H1 (cell line): ENCODE measurements at regions not wholly inside any gene's neighbourhood (a gene's known extent, or its start where the extent isn't known, plus 50 kb on each side); places are given as distances from the start of the nearest gene placed in this dataset.

Experiments
- CBX8 ChIP-seq: fragments of 300-800, 300-1000 bp; sonication (generic); IDR thresholded peaks from 2 replicates; pipeline ENCODE4 v1.7.1; 2016; ENCODE audit warnings: low read depth, low read length, borderline replicate concordance
- CHD2 ChIP-seq: IDR thresholded peaks from 2 replicates; pipeline ENCODE4 v1.6.1; 2012; ENCODE audit warnings: low read length, improper control_type of control experiment
- JUN ChIP-seq: IDR thresholded peaks from 2 replicates; pipeline ENCODE4 v1.6.1; 2011; ENCODE audit warnings: low read depth, mild to moderate bottlenecking, improper control_type of control experiment, low read length
- RXRA ChIP-seq: IDR thresholded peaks from 2 replicates; pipeline ENCODE4 v1.6.1; 2011; ENCODE audit warnings: low read depth, mild to moderate bottlenecking, low read length, moderate library complexity; ENCODE audit not compliant: insufficient read depth
- TF ChIP-seq, protein P1 (sequence below): fragments of 300-600 bp; sonication (generic); IDR thresholded peaks from 2 replicates; pipeline ENCODE4 v1.7.1; 2012; ENCODE audit warnings: low read length, moderate library complexity, mild to moderate bottlenecking, inconsistent platforms; ENCODE audit not compliant: insufficient replicate concordance

DNA sequence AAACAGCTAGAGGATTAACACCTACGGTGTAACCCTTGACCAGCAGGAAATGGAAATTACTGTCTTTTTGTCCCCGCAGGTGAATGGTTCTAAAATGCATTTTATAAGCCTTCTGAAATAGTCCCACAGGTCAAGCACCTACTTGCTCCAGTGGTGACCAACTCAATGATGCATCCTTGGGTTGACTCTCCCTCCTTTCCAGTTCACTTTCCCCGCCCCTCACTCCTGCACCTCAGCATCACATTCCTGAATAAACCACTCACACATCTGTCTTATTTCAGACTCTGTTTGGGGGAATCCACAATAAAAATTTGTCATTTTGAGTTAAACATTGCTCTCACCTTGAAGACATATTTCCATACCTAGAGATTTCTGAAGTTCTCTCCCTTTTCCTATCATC lies 446.0 kb upstream of the TNP1 start (continued):
- TF ChIP-seq, protein P1, sequence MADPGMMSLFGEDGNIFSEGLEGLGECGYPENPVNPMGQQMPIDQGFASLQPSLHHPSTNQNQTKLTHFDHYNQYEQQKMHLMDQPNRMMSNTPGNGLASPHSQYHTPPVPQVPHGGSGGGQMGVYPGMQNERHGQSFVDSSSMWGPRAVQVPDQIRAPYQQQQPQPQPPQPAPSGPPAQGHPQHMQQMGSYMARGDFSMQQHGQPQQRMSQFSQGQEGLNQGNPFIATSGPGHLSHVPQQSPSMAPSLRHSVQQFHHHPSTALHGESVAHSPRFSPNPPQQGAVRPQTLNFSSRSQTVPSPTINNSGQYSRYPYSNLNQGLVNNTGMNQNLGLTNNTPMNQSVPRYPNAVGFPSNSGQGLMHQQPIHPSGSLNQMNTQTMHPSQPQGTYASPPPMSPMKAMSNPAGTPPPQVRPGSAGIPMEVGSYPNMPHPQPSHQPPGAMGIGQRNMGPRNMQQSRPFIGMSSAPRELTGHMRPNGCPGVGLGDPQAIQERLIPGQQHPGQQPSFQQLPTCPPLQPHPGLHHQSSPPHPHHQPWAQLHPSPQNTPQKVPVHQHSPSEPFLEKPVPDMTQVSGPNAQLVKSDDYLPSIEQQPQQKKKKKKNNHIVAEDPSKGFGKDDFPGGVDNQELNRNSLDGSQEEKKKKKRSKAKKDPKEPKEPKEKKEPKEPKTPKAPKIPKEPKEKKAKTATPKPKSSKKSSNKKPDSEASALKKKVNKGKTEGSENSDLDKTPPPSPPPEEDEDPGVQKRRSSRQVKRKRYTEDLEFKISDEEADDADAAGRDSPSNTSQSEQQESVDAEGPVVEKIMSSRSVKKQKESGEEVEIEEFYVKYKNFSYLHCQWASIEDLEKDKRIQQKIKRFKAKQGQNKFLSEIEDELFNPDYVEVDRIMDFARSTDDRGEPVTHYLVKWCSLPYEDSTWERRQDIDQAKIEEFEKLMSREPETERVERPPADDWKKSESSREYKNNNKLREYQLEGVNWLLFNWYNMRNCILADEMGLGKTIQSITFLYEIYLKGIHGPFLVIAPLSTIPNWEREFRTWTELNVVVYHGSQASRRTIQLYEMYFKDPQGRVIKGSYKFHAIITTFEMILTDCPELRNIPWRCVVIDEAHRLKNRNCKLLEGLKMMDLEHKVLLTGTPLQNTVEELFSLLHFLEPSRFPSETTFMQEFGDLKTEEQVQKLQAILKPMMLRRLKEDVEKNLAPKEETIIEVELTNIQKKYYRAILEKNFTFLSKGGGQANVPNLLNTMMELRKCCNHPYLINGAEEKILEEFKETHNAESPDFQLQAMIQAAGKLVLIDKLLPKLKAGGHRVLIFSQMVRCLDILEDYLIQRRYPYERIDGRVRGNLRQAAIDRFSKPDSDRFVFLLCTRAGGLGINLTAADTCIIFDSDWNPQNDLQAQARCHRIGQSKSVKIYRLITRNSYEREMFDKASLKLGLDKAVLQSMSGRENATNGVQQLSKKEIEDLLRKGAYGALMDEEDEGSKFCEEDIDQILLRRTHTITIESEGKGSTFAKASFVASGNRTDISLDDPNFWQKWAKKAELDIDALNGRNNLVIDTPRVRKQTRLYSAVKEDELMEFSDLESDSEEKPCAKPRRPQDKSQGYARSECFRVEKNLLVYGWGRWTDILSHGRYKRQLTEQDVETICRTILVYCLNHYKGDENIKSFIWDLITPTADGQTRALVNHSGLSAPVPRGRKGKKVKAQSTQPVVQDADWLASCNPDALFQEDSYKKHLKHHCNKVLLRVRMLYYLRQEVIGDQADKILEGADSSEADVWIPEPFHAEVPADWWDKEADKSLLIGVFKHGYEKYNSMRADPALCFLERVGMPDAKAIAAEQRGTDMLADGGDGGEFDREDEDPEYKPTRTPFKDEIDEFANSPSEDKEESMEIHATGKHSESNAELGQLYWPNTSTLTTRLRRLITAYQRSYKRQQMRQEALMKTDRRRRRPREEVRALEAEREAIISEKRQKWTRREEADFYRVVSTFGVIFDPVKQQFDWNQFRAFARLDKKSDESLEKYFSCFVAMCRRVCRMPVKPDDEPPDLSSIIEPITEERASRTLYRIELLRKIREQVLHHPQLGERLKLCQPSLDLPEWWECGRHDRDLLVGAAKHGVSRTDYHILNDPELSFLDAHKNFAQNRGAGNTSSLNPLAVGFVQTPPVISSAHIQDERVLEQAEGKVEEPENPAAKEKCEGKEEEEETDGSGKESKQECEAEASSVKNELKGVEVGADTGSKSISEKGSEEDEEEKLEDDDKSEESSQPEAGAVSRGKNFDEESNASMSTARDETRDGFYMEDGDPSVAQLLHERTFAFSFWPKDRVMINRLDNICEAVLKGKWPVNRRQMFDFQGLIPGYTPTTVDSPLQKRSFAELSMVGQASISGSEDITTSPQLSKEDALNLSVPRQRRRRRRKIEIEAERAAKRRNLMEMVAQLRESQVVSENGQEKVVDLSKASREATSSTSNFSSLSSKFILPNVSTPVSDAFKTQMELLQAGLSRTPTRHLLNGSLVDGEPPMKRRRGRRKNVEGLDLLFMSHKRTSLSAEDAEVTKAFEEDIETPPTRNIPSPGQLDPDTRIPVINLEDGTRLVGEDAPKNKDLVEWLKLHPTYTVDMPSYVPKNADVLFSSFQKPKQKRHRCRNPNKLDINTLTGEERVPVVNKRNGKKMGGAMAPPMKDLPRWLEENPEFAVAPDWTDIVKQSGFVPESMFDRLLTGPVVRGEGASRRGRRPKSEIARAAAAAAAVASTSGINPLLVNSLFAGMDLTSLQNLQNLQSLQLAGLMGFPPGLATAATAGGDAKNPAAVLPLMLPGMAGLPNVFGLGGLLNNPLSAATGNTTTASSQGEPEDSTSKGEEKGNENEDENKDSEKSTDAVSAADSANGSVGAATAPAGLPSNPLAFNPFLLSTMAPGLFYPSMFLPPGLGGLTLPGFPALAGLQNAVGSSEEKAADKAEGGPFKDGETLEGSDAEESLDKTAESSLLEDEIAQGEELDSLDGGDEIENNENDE: no peak
- no peak for TF ChIP-seq CBX8
- no peak for TF ChIP-seq JUN
- no peak for TF ChIP-seq RXRA
- no peak for TF ChIP-seq CHD2
